ENCODE measurements at regions not wholly inside any gene's neighbourhood (a gene's known extent, or its start where the extent isn't known, plus 50 kb on each side); places are given as distances from the start of the nearest gene placed in this dataset.

DNA sequence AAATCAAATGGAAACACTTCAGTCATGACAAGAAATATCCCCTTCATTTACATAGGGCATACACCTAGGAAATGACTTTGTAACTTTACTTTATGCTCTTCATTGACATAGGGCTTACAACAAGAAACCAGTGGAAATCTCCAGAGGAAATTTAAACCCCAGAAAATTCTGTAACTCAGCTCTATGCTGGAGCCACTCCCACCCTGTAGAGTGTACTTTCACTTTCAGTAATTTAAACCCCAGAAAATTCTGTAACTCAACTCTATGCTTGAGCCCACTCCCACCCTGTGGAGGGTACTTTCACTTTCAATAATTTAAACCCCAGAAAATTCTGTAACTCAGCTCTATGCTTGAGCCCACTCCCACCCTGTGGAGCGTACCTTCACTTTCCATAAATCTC is 987.1 kb upstream of the CADM2 start:
- no peaks in the 10 kb centered on the region for H3K27me3 ChIP-seq (ENCODE audit: control insufficient read depth, insufficient read depth, low read length)
- TF ChIP-seq, protein P1, sequence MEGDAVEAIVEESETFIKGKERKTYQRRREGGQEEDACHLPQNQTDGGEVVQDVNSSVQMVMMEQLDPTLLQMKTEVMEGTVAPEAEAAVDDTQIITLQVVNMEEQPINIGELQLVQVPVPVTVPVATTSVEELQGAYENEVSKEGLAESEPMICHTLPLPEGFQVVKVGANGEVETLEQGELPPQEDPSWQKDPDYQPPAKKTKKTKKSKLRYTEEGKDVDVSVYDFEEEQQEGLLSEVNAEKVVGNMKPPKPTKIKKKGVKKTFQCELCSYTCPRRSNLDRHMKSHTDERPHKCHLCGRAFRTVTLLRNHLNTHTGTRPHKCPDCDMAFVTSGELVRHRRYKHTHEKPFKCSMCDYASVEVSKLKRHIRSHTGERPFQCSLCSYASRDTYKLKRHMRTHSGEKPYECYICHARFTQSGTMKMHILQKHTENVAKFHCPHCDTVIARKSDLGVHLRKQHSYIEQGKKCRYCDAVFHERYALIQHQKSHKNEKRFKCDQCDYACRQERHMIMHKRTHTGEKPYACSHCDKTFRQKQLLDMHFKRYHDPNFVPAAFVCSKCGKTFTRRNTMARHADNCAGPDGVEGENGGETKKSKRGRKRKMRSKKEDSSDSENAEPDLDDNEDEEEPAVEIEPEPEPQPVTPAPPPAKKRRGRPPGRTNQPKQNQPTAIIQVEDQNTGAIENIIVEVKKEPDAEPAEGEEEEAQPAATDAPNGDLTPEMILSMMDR (IDR thresholded peaks at IDR 0.05; ENCODE audit: insufficient read depth, low read length, poor library complexity, severe bottlenecking), result no peak
- no peaks in the 10 kb centered on the region for H3K36me3 ChIP-seq (ENCODE audit: control insufficient read depth, insufficient read depth, low read length)
- no peak overlapping the region for H3K4me3 ChIP-seq (ENCODE audit: low read depth, low read length)
- DNase-seq (ENCODE audit: low read depth), result no peak

DNA sequence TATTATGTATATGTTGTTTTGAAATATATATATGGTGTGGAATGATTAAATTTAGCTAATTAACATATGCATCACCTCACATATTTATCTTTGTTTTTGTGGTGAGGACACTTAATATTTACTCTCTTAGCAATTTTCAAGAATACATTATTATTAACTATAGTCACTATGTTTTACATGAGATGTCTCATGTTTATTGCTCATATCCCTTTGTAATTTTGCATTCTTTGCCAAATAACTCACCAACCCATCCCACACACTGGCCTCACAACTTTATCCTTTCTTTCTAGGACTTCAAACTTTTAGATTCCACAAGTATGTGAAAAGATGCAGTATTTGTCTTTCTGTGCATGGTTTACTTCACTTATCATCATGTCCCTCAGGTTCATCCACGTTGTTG is 950.2 kb upstream of the CADM2 start:
- H3K27me3 ChIP-seq (ENCODE audit: control insufficient read depth, insufficient read depth, low read length), result no peaks in the 10 kb centered on the region
- TF ChIP-seq, protein P1 (IDR thresholded peaks at IDR 0.05; ENCODE audit: insufficient read depth, low read length, poor library complexity, severe bottlenecking), result no peak
- no peak for DNase-seq (ENCODE audit: low read depth)

DNA sequence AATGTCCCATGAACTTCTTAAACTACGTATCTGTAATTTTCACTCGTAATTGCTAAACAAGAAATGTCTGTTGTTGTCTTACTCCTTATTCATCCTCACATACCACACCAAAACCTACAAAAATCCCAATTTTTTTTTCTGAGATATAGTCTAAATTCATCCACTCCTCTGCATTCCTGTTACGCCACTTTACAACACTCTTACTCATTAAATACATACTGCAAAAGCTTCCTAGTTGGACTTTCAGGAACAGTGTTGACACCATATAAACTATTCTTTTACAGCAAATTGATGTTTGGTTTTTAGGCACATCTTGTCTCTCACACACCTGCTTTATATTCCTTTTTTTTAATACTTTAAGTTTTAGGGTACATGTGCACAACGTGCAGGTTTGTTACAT is 934.9 kb upstream of the CADM2 start:
- no peaks in the 10 kb centered on the region for H3K36me3 ChIP-seq (ENCODE audit: control insufficient read depth, insufficient read depth, low read length)
- TF ChIP-seq, protein P1 (IDR thresholded peaks at IDR 0.05; ENCODE audit: insufficient read depth, low read length, poor library complexity, severe bottlenecking), result no peak
- no peak for DNase-seq (ENCODE audit: low read depth)
- no peaks in the 10 kb centered on the region for H3K27me3 ChIP-seq (ENCODE audit: control insufficient read depth, insufficient read depth, low read length)
- H3K4me3 ChIP-seq (ENCODE audit: low read depth, low read length), result no peak overlapping the region

More for the DNA sequence above, 950.2 kb upstream of the CADM2 start:
- Histone ChIP-seq H3K36me3 (ENCODE audit: control insufficient read depth, insufficient read depth, low read length) (no peaks in the 10 kb centered on the region), H3K4me3 (ENCODE audit: low read depth, low read length) (no peak overlapping the region)

DNA sequence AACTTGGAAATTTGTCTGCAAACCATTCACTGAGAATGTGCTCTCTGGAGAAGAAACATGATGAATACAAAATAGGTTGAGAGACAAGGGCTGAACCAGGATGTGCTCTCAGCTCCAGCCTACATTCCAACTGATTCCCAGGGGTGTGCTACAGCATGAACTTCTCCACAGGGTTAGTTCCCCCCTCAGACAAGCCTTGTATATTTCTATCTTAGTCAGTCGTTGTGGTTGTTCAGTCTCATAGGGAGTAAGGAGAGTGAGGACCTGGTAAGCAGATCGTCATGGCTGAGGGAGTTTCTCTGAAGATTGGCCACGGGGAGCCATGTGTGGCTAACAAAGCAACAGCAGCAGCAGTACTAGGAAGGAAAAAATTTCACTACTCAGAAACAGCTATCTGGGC is 919.7 kb upstream of the CADM2 start:
- TF ChIP-seq, protein P1 (IDR thresholded peaks at IDR 0.05; ENCODE audit: insufficient read depth, low read length, poor library complexity, severe bottlenecking), result no peak
- Histone ChIP-seq H3K4me3 (ENCODE audit: low read depth, low read length) (no peak overlapping the region), H3K27me3 (ENCODE audit: control insufficient read depth, insufficient read depth, low read length) (no peaks in the 10 kb centered on the region), H3K36me3 (ENCODE audit: control insufficient read depth, insufficient read depth, low read length) (no peaks in the 10 kb centered on the region)
- DNase-seq (ENCODE audit: low read depth), result no peak

DNA sequence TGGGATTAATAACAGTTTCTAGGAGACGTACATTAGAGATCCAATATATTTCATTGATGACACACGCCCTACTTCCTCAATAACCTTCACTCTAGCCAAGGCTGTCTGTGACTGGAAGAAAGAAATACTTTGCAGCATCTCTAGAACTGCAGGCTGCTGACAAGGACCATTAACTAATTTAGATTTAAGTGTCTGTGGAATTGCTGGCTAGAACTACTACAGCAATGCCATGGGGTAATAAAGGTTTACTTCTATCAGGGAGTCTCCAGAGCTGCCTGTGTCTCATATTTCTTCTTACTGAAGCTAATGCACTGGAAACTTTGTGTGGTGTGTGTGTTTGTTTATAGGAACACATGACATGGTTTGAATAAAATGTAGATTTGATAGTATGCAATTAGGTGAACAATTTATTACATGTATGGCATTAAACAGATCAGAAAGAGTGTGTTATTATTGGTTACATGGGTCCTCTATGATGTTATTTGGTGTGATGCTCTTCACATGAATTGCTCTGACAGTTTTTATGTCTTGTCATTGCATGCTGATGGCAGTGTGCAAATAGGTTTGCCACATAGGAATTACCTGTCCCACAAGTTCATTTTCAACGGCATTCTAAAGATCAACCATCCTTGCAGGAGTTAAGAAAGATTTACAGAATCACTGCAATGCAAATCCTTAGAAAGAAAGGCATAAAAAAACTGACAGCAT is 916.2 kb upstream of the CADM2 start:
- Histone ChIP-seq H3K4me3 (ENCODE audit: low read depth, low read length) (no peak overlapping the region), H3K36me3 (ENCODE audit: control insufficient read depth, insufficient read depth, low read length) (no peaks in the 10 kb centered on the region), H3K27me3 (ENCODE audit: control insufficient read depth, insufficient read depth, low read length) (no peaks in the 10 kb centered on the region)
- TF ChIP-seq, protein P1 (IDR thresholded peaks at IDR 0.05; ENCODE audit: insufficient read depth, low read length, poor library complexity, severe bottlenecking), result no peak
- no peak for DNase-seq (ENCODE audit: low read depth)

DNA sequence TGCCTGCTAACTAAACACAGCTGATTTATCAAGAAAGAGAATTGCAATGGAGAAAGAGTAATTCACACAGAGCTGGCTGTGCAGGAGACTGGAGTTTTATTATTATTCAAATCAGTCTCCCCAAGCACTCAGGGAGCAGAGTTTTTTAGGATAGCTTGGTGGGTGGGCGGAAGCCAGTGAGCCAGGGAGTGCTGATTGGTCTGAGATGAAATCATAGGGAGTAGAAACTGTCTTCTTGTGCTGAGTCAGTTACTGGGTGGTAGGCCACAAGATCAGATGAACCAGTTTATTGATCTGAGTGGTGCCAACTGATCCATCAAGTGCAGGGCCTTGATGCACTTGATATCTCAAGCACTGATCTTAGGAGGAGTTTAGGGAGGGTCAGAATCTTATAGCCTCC is 891.9 kb upstream of the CADM2 start:
- Histone ChIP-seq H3K4me3 (ENCODE audit: low read depth, low read length) (no peak overlapping the region), H3K27me3 (ENCODE audit: control insufficient read depth, insufficient read depth, low read length) (no peaks in the 10 kb centered on the region), H3K36me3 (ENCODE audit: control insufficient read depth, insufficient read depth, low read length) (no peaks in the 10 kb centered on the region)
- DNase-seq (ENCODE audit: low read depth), result no peak
- TF ChIP-seq, protein P1 (IDR thresholded peaks at IDR 0.05; ENCODE audit: insufficient read depth, low read length, poor library complexity, severe bottlenecking), result no peak

All from kidney epithelial cell (primary cell).